HG03354 (cell line): ENCODE measurements at regions not wholly inside any gene's neighbourhood (a gene's known extent, or its start where the extent isn't known, plus 50 kb on each side); places are given as distances from the start of the nearest gene placed in this dataset.

ENCODE experiments used
- ATAC-seq: cut with Tn5 transposase; IDR thresholded peaks from one replicate; pipeline ENCODE4 v1.9.1; 2021; ENCODE audit warnings: mild to moderate bottlenecking; ENCODE audit not compliant: unreplicated experiment, poor library complexity, severe bottlenecking

- ATAC-seq = no peak
Observed at GRCh38 chr4:185890196-185890595, 78.2 kb upstream of the SORBS2 start.

GRCh38 chr4:185892165-185892564 lies 80.2 kb upstream of the SORBS2 start:
- no peak for ATAC-seq

GRCh38 chr4:185893500-185893899 lies 81.5 kb upstream of the SORBS2 start:
- no peak for ATAC-seq

- no peak for ATAC-seq
Observed at GRCh38 chr4:185894481-185894880, 82.5 kb upstream of the SORBS2 start.

GRCh38 chr4:185895351-185895750 lies 83.4 kb upstream of the SORBS2 start:
- no peak for ATAC-seq

- ATAC-seq = no peak
Observed at GRCh38 chr4:185895866-185896265, 83.9 kb upstream of the SORBS2 start.

GRCh38 chr4:185896817-185897488 lies 85.0 kb upstream of the SORBS2 start:
- ATAC-seq = peak; percentile 53

GRCh38 chr4:185898413-185898812 lies 86.4 kb upstream of the SORBS2 start:
- no peak for ATAC-seq

GRCh38 chr4:185899833-185900232 lies 87.8 kb upstream of the SORBS2 start:
- no peak for ATAC-seq

- no peak for ATAC-seq
Observed at GRCh38 chr4:185902654-185903053, 90.7 kb upstream of the SORBS2 start.

- ATAC-seq = no peak
Observed at GRCh38 chr4:185903205-185903604, 91.2 kb upstream of the SORBS2 start.

GRCh38 chr4:185904381-185904780 lies 92.4 kb upstream of the SORBS2 start:
- ATAC-seq = no peak

GRCh38 chr4:185909972-185910371 lies 98.0 kb upstream of the SORBS2 start:
- ATAC-seq = no peak

- no peak for ATAC-seq
Observed at GRCh38 chr4:185911556-185912064, 99.6 kb upstream of the SORBS2 start.

- no peak for ATAC-seq
Observed at GRCh38 chr4:185912779-185913178, 100.8 kb upstream of the SORBS2 start.

GRCh38 chr4:185914583-185915199 lies 102.7 kb upstream of the SORBS2 start:
- no peak for ATAC-seq

GRCh38 chr4:185915271-185915670 lies 103.3 kb upstream of the SORBS2 start:
- no peak for ATAC-seq

- ATAC-seq = no peak
Observed at GRCh38 chr4:185915817-185916216, 103.8 kb upstream of the SORBS2 start.

GRCh38 chr4:185916231-185916630 lies 104.2 kb upstream of the SORBS2 start:
- no peak for ATAC-seq

GRCh38 chr4:185916683-185917082 lies 104.7 kb upstream of the SORBS2 start:
- ATAC-seq = no peak

- no peak for ATAC-seq
Observed at GRCh38 chr4:185919107-185919506, 107.1 kb upstream of the SORBS2 start.
